ENCODE measurements at regions not wholly inside any gene's neighbourhood (a gene's known extent, or its start where the extent isn't known, plus 50 kb on each side); places are given as distances from the start of the nearest gene placed in this dataset.

DNA sequence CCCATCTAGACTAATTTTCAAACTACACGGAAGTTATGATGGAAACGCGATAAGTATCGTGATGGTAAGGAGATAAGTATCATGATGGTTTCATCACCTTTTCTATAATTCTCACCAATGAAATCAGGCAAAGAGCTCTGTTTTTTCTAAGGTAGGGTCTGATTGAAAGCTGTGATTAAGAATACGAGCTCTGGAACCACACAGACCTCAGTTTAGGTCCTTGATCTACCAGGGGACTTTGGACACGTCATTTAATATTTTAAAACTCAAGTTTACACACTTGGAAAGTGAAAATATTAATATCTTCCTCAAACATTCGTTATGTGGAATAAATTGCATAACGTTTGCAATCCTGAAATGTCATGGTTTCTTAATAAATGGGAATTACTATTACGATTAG lies 538.2 kb upstream of the CELF2 start:
- Histone ChIP-seq H2AK5ac (ENCODE audit: low read depth, low read length) (no peak overlapping the region), H3K4ac (ENCODE audit: low read length) (no peak overlapping the region), H4K91ac (ENCODE audit: low read depth, low read length, poor library complexity) (no peak overlapping the region), H3K27ac (replicated peaks; ENCODE audit: low read length) (no peak overlapping the region), H2BK12ac (ENCODE audit: low read length) (no peak overlapping the region), H3K4me3 (ENCODE audit: low read length in 2 of 2) (no peak overlapping the region), H2BK120ac (ENCODE audit: low read depth, low read length) (no peak overlapping the region), H3K9ac (ENCODE audit: low read depth, low read length, poor library complexity) (no peak overlapping the region), H3K18ac (ENCODE audit: low read length) (no peak overlapping the region), H2BK15ac (ENCODE audit: low read length) (no peak overlapping the region), H3K4me1 (ENCODE audit: control insufficient read depth in 2 of 2, insufficient read depth in 1 of 2, low read depth in 1 of 2, low read length in 2 of 2) (peaks cover 5% of the 10 kb centered on the region in 2 donors), H3K23ac (ENCODE audit: low read depth, low read length, poor library complexity) (no peak overlapping the region), H3K4me2 (ENCODE audit: insufficient read depth, low read length, poor library complexity, severe bottlenecking) (no peak overlapping the region), H4K8ac (ENCODE audit: low read depth, low read length) (no peak overlapping the region), H3K79me1 (ENCODE audit: low read depth, low read length) (no peaks in the 10 kb centered on the region), H2AFZ (ENCODE audit: low read length) (no peak overlapping the region), H3K9me3 (replicated peaks in 1 of 2; ENCODE audit: control insufficient read depth in 2 of 2, insufficient read depth in 1 of 2, low read depth in 1 of 2, low read length in 2 of 2) (no peaks in the 10 kb centered on the region), H3K27me3 (ENCODE audit: control insufficient read depth in 3 of 3, insufficient read depth in 3 of 3, low read depth in 1 of 3, low read length in 3 of 3) (no peaks in the 10 kb centered on the region), H2BK5ac (ENCODE audit: low read length) (no peak overlapping the region), H3K36me3 (replicated peaks in 1 of 2; ENCODE audit: control insufficient read depth in 2 of 2, insufficient read depth in 2 of 2, low read length in 2 of 2) (no peaks in the 10 kb centered on the region), H3K14ac (ENCODE audit: low read length) (no peak overlapping the region)
- DNase-seq (ENCODE audit: low spot score) = no peak
- WGBS, 2 donors (ENCODE audit: extremely low coverage in 2 of 2, insufficient read length in 2 of 2, insufficient replicate concordance in 1 of 2) = no CpG with 5 or more reads among the region's 9 CpGs

GRCh38 chr10:10482613-10483012 lies 535.1 kb upstream of the CELF2 start:
- no peaks in the 10 kb centered on the region for H3K79me1 ChIP-seq (ENCODE audit: low read depth, low read length)
- H2AFZ ChIP-seq (ENCODE audit: low read length) = no peak overlapping the region
- H3K9me3 ChIP-seq (replicated peaks in 1 of 2; ENCODE audit: control insufficient read depth in 2 of 2, insufficient read depth in 1 of 2, low read depth in 1 of 2, low read length in 2 of 2) = no peaks in the 10 kb centered on the region
- WGBS, 2 donors (ENCODE audit: extremely low coverage in 2 of 2, insufficient read length in 2 of 2, insufficient replicate concordance in 1 of 2) = no CpG with 5 or more reads among the region's 4 CpGs
- no peak for DNase-seq (ENCODE audit: low spot score)
- H2BK15ac ChIP-seq (ENCODE audit: low read length) = no peak overlapping the region
- no peak overlapping the region for H3K4me2 ChIP-seq (ENCODE audit: insufficient read depth, low read length, poor library complexity, severe bottlenecking)
- H3K4ac ChIP-seq (ENCODE audit: low read length) = no peak overlapping the region
- no peak overlapping the region for H3K14ac ChIP-seq (ENCODE audit: low read length)
- H4K91ac ChIP-seq (ENCODE audit: low read depth, low read length, poor library complexity) = no peak overlapping the region
- H3K4me1 ChIP-seq (ENCODE audit: control insufficient read depth in 2 of 2, insufficient read depth in 1 of 2, low read depth in 1 of 2, low read length in 2 of 2) = no peaks in the 10 kb centered on the region
- H3K23ac ChIP-seq (ENCODE audit: low read depth, low read length, poor library complexity) = no peak overlapping the region
- no peak overlapping the region for H2BK12ac ChIP-seq (ENCODE audit: low read length)
- no peak overlapping the region for H3K18ac ChIP-seq (ENCODE audit: low read length)
- H3K27ac ChIP-seq (replicated peaks; ENCODE audit: low read length) = no peak overlapping the region
- H3K27me3 ChIP-seq (ENCODE audit: control insufficient read depth in 3 of 3, insufficient read depth in 3 of 3, low read depth in 1 of 3, low read length in 3 of 3) = no peaks in the 10 kb centered on the region
- no peak overlapping the region for H3K9ac ChIP-seq (ENCODE audit: low read depth, low read length, poor library complexity)
- H2BK120ac ChIP-seq (ENCODE audit: low read depth, low read length) = no peak overlapping the region
- H3K36me3 ChIP-seq (replicated peaks in 1 of 2; ENCODE audit: control insufficient read depth in 2 of 2, insufficient read depth in 2 of 2, low read length in 2 of 2) = no peaks in the 10 kb centered on the region
- H2BK5ac ChIP-seq (ENCODE audit: low read length) = no peak overlapping the region
- H2AK5ac ChIP-seq (ENCODE audit: low read depth, low read length) = no peak overlapping the region
- H3K4me3 ChIP-seq (ENCODE audit: low read length in 2 of 2) = no peak overlapping the region
- H4K8ac ChIP-seq (ENCODE audit: low read depth, low read length) = no peak overlapping the region

- no peak overlapping the region for H3K4me3 ChIP-seq (ENCODE audit: low read length in 2 of 2)
- H3K4ac ChIP-seq (ENCODE audit: low read length) = no peak overlapping the region
- no peak overlapping the region for H4K8ac ChIP-seq (ENCODE audit: low read depth, low read length)
- no peak overlapping the region for H2BK5ac ChIP-seq (ENCODE audit: low read length)
- H2AFZ ChIP-seq (ENCODE audit: low read length) = no peak overlapping the region
- H4K91ac ChIP-seq (ENCODE audit: low read depth, low read length, poor library complexity) = no peak overlapping the region
- no peak overlapping the region for H3K14ac ChIP-seq (ENCODE audit: low read length)
- no peak overlapping the region for H2BK12ac ChIP-seq (ENCODE audit: low read length)
- no peaks in the 10 kb centered on the region for H3K27me3 ChIP-seq (ENCODE audit: control insufficient read depth in 3 of 3, insufficient read depth in 3 of 3, low read depth in 1 of 3, low read length in 3 of 3)
- H2AK5ac ChIP-seq (ENCODE audit: low read depth, low read length) = no peak overlapping the region
- no peaks in the 10 kb centered on the region for H3K9me3 ChIP-seq (replicated peaks in 1 of 2; ENCODE audit: control insufficient read depth in 2 of 2, insufficient read depth in 1 of 2, low read depth in 1 of 2, low read length in 2 of 2)
- H2BK15ac ChIP-seq (ENCODE audit: low read length) = no peak overlapping the region
- no peak overlapping the region for H3K27ac ChIP-seq (replicated peaks; ENCODE audit: low read length)
- H3K18ac ChIP-seq (ENCODE audit: low read length) = no peak overlapping the region
- H3K4me1 ChIP-seq (ENCODE audit: control insufficient read depth in 2 of 2, insufficient read depth in 1 of 2, low read depth in 1 of 2, low read length in 2 of 2) = peaks cover 0 to 1% of the 10 kb centered on the region in 2 donors
- H3K79me1 ChIP-seq (ENCODE audit: low read depth, low read length) = no peaks in the 10 kb centered on the region
- no peak overlapping the region for H2BK120ac ChIP-seq (ENCODE audit: low read depth, low read length)
- no peak overlapping the region for H3K23ac ChIP-seq (ENCODE audit: low read depth, low read length, poor library complexity)
- H3K36me3 ChIP-seq (replicated peaks in 1 of 2; ENCODE audit: control insufficient read depth in 2 of 2, insufficient read depth in 2 of 2, low read length in 2 of 2) = no peaks in the 10 kb centered on the region
- no CpG with 5 or more reads among the region's 3 CpGs for WGBS, 2 donors (ENCODE audit: extremely low coverage in 2 of 2, insufficient read length in 2 of 2, insufficient replicate concordance in 1 of 2)
- no peak overlapping the region for H3K4me2 ChIP-seq (ENCODE audit: insufficient read depth, low read length, poor library complexity, severe bottlenecking)
- no peak overlapping the region for H3K9ac ChIP-seq (ENCODE audit: low read depth, low read length, poor library complexity)
- no peak for DNase-seq (ENCODE audit: low spot score)
Observed at GRCh38 chr10:10489076-10489475, 528.6 kb upstream of the CELF2 start.

GRCh38 chr10:10489805-10490571 lies 527.7 kb upstream of the CELF2 start:
- no peak for DNase-seq (ENCODE audit: low spot score)
- Histone ChIP-seq H4K91ac (ENCODE audit: low read depth, low read length, poor library complexity) (no peak overlapping the region), H3K27me3 (ENCODE audit: control insufficient read depth in 3 of 3, insufficient read depth in 3 of 3, low read depth in 1 of 3, low read length in 3 of 3) (no peaks in the 10 kb centered on the region), H3K14ac (ENCODE audit: low read length) (no peak overlapping the region), H3K36me3 (replicated peaks in 1 of 2; ENCODE audit: control insufficient read depth in 2 of 2, insufficient read depth in 2 of 2, low read length in 2 of 2) (no peaks in the 10 kb centered on the region), H3K9ac (ENCODE audit: low read depth, low read length, poor library complexity) (no peak overlapping the region), H2BK120ac (ENCODE audit: low read depth, low read length) (no peak overlapping the region), H3K79me1 (ENCODE audit: low read depth, low read length) (no peaks in the 10 kb centered on the region), H2AK5ac (ENCODE audit: low read depth, low read length) (no peak overlapping the region), H3K9me3 (replicated peaks in 1 of 2; ENCODE audit: control insufficient read depth in 2 of 2, insufficient read depth in 1 of 2, low read depth in 1 of 2, low read length in 2 of 2) (no peaks in the 10 kb centered on the region), H2BK5ac (ENCODE audit: low read length) (no peak overlapping the region), H3K4me3 (ENCODE audit: low read length in 2 of 2) (no peak overlapping the region), H2BK15ac (ENCODE audit: low read length) (no peak overlapping the region), H3K27ac (replicated peaks; ENCODE audit: low read length) (no peak overlapping the region), H3K4me2 (ENCODE audit: insufficient read depth, low read length, poor library complexity, severe bottlenecking) (no peak overlapping the region), H2AFZ (ENCODE audit: low read length) (no peak overlapping the region), H3K4ac (ENCODE audit: low read length) (no peak overlapping the region), H2BK12ac (ENCODE audit: low read length) (no peak overlapping the region), H4K8ac (ENCODE audit: low read depth, low read length) (no peak overlapping the region), H3K4me1 (ENCODE audit: control insufficient read depth in 2 of 2, insufficient read depth in 1 of 2, low read depth in 1 of 2, low read length in 2 of 2) (peaks cover 0 to 1% of the 10 kb centered on the region in 2 donors), H3K18ac (ENCODE audit: low read length) (no peak overlapping the region), H3K23ac (ENCODE audit: low read depth, low read length, poor library complexity) (no peak overlapping the region)
- no CpG with 5 or more reads among the region's 1 CpG for WGBS, 2 donors (ENCODE audit: extremely low coverage in 2 of 2, insufficient read length in 2 of 2, insufficient replicate concordance in 1 of 2)

Measured in neuronal stem cell (in vitro differentiated cells).